Urinary bladder (tissue), 3 donors: ENCODE measurements at regions not wholly inside any gene's neighbourhood (a gene's known extent, or its start where the extent isn't known, plus 50 kb on each side); places are given as distances from the start of the nearest gene placed in this dataset.

Experiments
- DNase-seq: peaks from one replicate; pipeline ENCODE4 v3.0.0-alpha.2; 2015; ENCODE audit errors: extremely low spot score
- H3K27ac ChIP-seq: one replicate; pipeline ENCODE4 v1.5.1; 2013; ENCODE audit warnings: low read depth, mild to moderate bottlenecking, moderate library complexity
- H3K36me3 ChIP-seq: one replicate; pipeline ENCODE4 v1.6.1; 2013; ENCODE audit warnings: mild to moderate bottlenecking, moderate library complexity; ENCODE audit not compliant: insufficient read depth
- H3K4me1 ChIP-seq: one replicate; pipeline ENCODE4 v1.6.1; 2013; ENCODE audit warnings: mild to moderate bottlenecking, moderate library complexity; ENCODE audit not compliant: insufficient read depth
- H3K4me3 ChIP-seq: one replicate; pipeline ENCODE4 v1.5.1; 2013; ENCODE audit warnings: low read depth, low read length
- WGBS: extraction: QIAGEN DNeasy Blood & Tissue Kit; methylation state at CpG from one replicate; pipeline ENCODE4 v1.1.7; 2013; 5-methylcytosine and 5-hydroxymethylcytosine counted together
- donor health status: healthy with polysubstance abuse.
- donor health status: healthy.

DNA sequence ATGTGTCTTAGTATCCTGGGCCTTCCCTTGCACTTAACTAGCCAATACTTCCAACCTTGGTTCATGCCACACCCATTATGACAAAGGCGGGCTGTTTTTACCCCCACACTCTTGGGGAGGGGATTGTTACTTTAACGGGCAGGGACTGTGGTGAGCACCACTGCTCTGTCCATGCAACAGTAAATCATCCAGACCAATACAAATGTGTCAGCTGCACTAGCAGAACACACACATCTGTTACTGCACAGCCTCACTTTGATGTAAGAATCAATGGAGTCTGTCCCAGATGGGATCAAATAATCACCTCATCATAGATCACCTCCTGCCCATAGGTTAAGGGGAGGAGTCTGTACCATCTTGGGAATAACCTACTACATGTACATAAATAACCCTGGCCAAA lies 58.1 kb downstream of the NPAP1 start:
- WGBS, result 81% methylated on average over 2 of the region's 2 CpGs
- no peak overlapping the region for H3K27ac ChIP-seq
- H3K4me3 ChIP-seq, result no peak overlapping the region
- H3K4me1 ChIP-seq, result no peaks in the 10 kb centered on the region
- no peak for DNase-seq
- no peaks in the 10 kb centered on the region for H3K36me3 ChIP-seq

- no peak overlapping the region for H3K27ac ChIP-seq
- H3K36me3 ChIP-seq, result no peaks in the 10 kb centered on the region
- no peak for DNase-seq
- H3K4me3 ChIP-seq, result no peak overlapping the region
- no peaks in the 10 kb centered on the region for H3K4me1 ChIP-seq
- 40% methylated on average over 1 of the region's 1 CpG for WGBS
Observed at GRCh38 chr15:24734396-24734795, 58.8 kb downstream of the NPAP1 start.

GRCh38 chr15:24745290-24745689 lies 69.7 kb downstream of the NPAP1 start:
- H3K27ac ChIP-seq, result no peak overlapping the region
- H3K4me3 ChIP-seq, result no peak overlapping the region
- H3K4me1 ChIP-seq, result peaks cover 1% of the 10 kb centered on the region
- no peaks in the 10 kb centered on the region for H3K36me3 ChIP-seq
- no peak for DNase-seq

DNA sequence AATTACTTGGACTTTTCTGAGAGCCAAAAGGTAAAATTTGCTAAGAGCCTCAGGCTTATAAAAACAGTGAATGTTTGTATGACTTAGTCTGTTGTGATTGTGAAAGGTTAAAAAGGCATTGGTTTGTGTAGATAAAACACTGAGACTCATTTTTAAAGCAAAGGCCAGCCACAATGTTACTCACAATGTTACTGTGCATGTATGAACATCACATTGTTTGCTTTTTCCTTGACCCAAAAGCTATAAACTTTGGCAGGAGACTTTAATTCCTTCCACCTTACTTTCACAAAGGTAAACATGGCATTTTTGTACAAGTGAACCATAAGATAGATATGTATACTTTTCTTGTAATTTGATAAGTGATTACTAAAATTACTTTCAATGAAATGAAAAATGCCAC lies 70.5 kb downstream of the NPAP1 start:
- no peaks in the 10 kb centered on the region for H3K36me3 ChIP-seq
- H3K4me1 ChIP-seq, result peaks cover 1% of the 10 kb centered on the region
- H3K27ac ChIP-seq, result no peak overlapping the region
- no peak for DNase-seq
- no peak overlapping the region for H3K4me3 ChIP-seq

GRCh38 chr15:24747376-24747775 lies 71.8 kb downstream of the NPAP1 start:
- DNase-seq, result no peak
- Histone ChIP-seq H3K36me3 (no peaks in the 10 kb centered on the region), H3K4me1 (peaks cover 1% of the 10 kb centered on the region), H3K27ac (no peak overlapping the region), H3K4me3 (no peak overlapping the region)
- 85% methylated on average over 10 of the region's 10 CpGs for WGBS

DNA sequence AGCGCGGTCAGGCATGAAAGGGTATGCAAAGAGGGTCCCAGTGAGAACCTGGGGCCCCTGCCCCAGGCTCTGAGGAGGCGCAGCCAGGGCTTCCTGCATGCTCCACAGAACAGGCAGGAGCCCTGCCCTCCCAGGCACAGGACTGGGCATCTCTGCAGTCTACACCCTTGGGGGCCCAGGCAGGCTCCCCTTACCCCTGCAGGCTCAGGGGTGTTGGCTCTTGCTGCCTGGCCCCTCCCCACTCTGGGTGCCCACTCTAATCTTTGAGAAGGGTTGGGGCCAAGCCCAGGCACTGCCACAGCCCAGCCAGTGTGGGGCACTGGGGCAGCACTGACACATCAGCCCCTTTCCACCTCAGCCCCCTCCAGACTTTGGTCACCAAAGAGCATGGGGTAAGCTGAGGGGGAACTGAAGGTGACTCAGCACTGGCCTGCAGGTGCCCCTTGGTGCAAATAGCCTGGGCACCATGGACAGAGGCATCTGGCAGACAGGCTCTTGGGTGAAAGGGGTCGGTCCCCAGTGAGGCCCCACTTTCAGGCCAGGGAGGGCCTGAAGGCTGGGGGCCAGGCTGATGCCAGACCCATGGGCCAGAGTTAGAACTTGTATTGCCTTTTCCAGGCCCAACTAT lies 73.4 kb downstream of the NPAP1 start:
- Histone ChIP-seq H3K27ac (no peak overlapping the region), H3K4me1 (peaks cover 1% of the 10 kb centered on the region), H3K4me3 (no peak overlapping the region), H3K36me3 (no peaks in the 10 kb centered on the region)
- WGBS, result 86% methylated on average over 4 of the region's 4 CpGs
- DNase-seq, result no peak

DNA sequence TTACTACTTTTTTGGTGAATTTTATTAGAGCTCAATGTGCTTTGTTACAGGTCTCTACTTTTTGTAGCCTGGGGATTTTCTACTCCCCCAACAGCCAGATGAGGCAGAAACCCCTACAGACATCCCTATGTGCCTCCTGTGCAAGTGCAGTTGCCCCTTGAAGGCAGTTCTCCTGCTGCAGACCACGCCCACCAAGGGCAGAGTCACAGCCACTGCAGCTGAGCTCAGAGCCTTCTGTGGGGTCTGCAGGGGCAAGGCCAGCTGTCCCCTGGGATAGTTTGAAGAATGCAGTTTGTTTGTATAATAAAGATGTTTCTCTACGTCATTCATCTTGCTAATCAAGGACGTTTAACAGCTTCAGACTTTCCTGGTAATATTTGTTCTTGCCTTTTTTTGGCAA lies 76.8 kb downstream of the NPAP1 start:
- 53% methylated on average over 3 of the region's 3 CpGs for WGBS
- Histone ChIP-seq H3K36me3 (no peaks in the 10 kb centered on the region), H3K4me3 (no peak overlapping the region), H3K4me1 (no peaks in the 10 kb centered on the region), H3K27ac (no peak overlapping the region)
- no peak for DNase-seq

GRCh38 chr15:24756101-24756500 lies 80.5 kb downstream of the NPAP1 start:
- no peaks in the 10 kb centered on the region for H3K36me3 ChIP-seq
- H3K4me3 ChIP-seq, result no peak overlapping the region
- no peak for DNase-seq
- WGBS, result 87% methylated on average over 5 of the region's 5 CpGs
- H3K27ac ChIP-seq, result no peak overlapping the region
- no peaks in the 10 kb centered on the region for H3K4me1 ChIP-seq

DNA sequence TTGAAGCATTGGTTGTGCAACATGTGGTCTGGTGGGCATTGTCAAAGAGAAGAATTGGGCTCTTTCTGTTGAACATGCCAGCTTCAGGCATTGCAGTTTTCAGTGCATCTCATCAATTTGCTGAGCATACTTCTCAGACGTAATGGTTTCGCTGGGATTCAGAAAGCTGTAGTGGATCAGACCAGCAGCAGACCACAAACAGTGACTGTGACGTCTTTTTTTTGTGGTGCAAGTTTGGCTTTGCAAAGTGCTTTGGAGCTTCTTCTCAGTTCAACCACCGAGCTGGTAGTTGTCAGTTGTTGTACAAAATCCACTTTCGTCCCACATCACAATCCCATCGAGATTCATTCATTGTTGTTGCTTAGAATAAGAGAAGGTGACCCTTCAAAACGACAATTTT lies 84.5 kb downstream of the NPAP1 start:
- 78% methylated on average over 7 of the region's 7 CpGs for WGBS
- H3K27ac ChIP-seq, result no peak overlapping the region
- no peaks in the 10 kb centered on the region for H3K36me3 ChIP-seq
- no peaks in the 10 kb centered on the region for H3K4me1 ChIP-seq
- no peak for DNase-seq
- H3K4me3 ChIP-seq, result no peak overlapping the region

DNA sequence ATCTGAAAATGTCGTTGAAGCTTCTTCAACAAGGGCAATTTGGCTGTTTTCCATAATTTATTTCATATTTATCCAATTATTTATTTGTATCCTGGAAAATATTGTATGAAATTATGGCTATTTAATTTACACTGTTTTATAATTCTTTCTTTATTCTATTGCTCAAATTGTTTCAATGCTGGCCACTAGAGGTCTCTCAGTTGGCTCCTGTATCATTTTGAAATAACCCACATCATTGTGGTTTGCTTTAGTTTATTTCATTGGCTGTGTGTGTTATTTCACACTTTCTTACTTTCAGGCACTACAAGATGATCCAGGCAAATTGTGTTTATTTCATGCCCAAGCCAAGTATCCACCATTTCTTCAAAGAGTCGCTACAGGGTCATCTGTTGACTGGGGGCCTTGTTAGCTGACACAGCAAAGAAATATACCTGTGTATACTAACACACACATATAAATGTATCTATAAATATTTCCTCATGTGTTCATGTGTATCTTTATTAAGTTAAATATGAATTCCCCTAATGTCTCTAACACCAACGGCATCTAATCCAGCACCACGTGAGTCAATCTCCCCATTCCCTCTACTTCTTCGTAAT lies 86.2 kb downstream of the NPAP1 start:
- H3K4me1 ChIP-seq, result no peaks in the 10 kb centered on the region
- no peaks in the 10 kb centered on the region for H3K36me3 ChIP-seq
- 64% methylated on average over 5 of the region's 5 CpGs for WGBS
- no peak for DNase-seq
- no peak overlapping the region for H3K27ac ChIP-seq
- no peak overlapping the region for H3K4me3 ChIP-seq

GRCh38 chr15:24763891-24764290 lies 88.3 kb downstream of the NPAP1 start:
- WGBS, result 67% methylated on average over 4 of the region's 4 CpGs
- no peaks in the 10 kb centered on the region for H3K36me3 ChIP-seq
- DNase-seq, result no peak
- H3K4me3 ChIP-seq, result no peak overlapping the region
- H3K4me1 ChIP-seq, result no peaks in the 10 kb centered on the region
- H3K27ac ChIP-seq, result no peak overlapping the region

- H3K27ac ChIP-seq, result no peak overlapping the region
- DNase-seq, result no peak
- no peak overlapping the region for H3K4me3 ChIP-seq
- no peaks in the 10 kb centered on the region for H3K36me3 ChIP-seq
- no peaks in the 10 kb centered on the region for H3K4me1 ChIP-seq
- WGBS, result 84% methylated on average over 7 of the region's 7 CpGs
Observed at GRCh38 chr15:24764375-24765171, 89.0 kb downstream of the NPAP1 start.

DNA sequence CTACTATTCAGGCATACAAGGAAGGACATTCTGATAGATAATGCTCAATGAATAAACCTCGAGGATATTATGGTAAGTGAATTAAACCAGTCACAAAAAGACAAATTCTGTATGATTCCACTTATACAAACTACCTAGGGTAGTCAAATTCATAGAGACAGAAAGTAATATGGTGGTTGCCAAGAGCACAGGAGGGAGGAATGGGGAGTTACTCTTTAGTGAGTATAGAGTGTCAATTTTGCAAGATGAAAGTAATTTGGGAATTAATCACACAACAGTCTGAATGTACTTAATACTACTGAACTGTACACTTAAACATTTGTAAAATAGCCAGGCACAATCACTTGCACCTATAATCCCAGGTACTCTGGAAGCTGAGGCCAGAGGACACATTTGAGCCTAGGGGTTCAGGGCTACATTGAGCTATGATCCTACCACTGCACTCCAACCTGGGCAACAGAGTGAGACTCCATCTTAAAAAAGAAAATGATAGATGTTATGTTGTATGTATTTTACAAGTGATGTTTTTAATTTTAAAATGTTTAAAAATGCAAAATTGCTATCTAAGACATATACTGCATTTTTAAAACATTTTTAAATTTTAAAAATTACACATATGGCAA lies 91.0 kb downstream of the NPAP1 start:
- Histone ChIP-seq H3K36me3 (no peaks in the 10 kb centered on the region), H3K27ac (no peak overlapping the region), H3K4me1 (no peaks in the 10 kb centered on the region), H3K4me3 (no peak overlapping the region)
- WGBS, result 60% methylated on average over 1 of the region's 1 CpG
- DNase-seq, result no peak

DNA sequence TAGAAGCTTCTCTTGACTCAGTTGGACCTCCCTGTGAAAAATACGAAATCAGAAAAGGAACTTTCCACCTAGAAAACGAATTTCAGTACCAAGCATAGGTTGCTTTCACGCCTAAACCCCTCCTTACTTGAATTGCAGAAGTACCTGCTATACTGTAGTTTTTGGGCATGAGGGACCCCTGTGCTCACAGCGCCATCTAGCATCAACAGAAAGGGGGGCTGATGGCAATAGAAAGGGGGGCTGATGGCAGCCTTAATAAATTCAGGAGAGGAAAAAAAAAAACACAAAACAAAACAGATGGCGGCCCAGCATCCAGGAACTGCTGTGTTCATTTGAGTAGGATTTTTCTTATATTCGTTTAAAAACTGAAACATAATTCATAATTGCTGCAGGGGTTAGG lies 96.7 kb downstream of the NPAP1 start:
- Histone ChIP-seq H3K4me1 (no peaks in the 10 kb centered on the region), H3K27ac (no peak overlapping the region), H3K4me3 (no peak overlapping the region), H3K36me3 (no peaks in the 10 kb centered on the region)
- 28% methylated on average over 6 of the region's 6 CpGs for WGBS
- no peak for DNase-seq
